Tibial nerve (tissue), 3 donors: ENCODE measurements at regions not wholly inside any gene's neighbourhood (a gene's known extent, or its start where the extent isn't known, plus 50 kb on each side); places are given as distances from the start of the nearest gene placed in this dataset.

ENCODE experiments used
- POLR2A ChIP-seq, 2 donors: fragments of 450-650 bp; IDR thresholded peaks; one replicate each; pipeline ENCODE4 v1.6.1; 2017; ENCODE audit warnings: antibody characterized with exemption in 2 of 2, mild to moderate bottlenecking in 2 of 2, moderate library complexity in 2 of 2
- TF ChIP-seq, protein P1 (sequence below), 5 experiments: fragments of 200-600 bp in 3 of 5; fragments of 450-650 bp in 2 of 5; sonication (generic) in 3 of 5; IDR thresholded peaks; one replicate each; pipeline ENCODE4 v1.5.1; 2016 to 2019; ENCODE audit warnings: antibody characterized with exemption in 5 of 5, mild to moderate bottlenecking in 3 of 5, moderate library complexity in 2 of 5

DNA sequence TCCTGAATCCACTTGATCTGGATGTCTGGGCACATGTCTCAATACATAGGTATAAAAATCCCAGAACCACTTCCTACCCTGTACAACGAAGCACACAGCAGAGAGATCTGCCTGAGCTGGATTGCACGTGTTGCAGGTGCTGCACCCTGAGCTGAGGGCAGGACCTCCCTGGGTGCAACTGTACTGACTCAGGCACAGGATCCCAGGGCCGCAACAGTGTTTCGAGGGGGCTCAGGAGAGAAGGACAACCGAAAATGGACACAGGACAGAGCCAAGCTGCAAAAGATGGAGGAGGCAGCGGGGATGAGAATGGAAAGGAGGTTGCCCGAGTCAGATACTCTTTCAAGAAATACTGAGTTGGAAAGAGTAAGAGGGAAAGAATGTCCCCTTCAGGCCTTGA lies 354.1 kb downstream of the EIPR1 start:
- no peak for TF ChIP-seq POLR2A (IDR thresholded peaks at IDR 0.05)
- TF ChIP-seq, protein P1, sequence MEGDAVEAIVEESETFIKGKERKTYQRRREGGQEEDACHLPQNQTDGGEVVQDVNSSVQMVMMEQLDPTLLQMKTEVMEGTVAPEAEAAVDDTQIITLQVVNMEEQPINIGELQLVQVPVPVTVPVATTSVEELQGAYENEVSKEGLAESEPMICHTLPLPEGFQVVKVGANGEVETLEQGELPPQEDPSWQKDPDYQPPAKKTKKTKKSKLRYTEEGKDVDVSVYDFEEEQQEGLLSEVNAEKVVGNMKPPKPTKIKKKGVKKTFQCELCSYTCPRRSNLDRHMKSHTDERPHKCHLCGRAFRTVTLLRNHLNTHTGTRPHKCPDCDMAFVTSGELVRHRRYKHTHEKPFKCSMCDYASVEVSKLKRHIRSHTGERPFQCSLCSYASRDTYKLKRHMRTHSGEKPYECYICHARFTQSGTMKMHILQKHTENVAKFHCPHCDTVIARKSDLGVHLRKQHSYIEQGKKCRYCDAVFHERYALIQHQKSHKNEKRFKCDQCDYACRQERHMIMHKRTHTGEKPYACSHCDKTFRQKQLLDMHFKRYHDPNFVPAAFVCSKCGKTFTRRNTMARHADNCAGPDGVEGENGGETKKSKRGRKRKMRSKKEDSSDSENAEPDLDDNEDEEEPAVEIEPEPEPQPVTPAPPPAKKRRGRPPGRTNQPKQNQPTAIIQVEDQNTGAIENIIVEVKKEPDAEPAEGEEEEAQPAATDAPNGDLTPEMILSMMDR (IDR thresholded peaks at IDR 0.05), result no peak
